A549 (cell line): ENCODE measurements at regions not wholly inside any gene's neighbourhood (a gene's known extent, or its start where the extent isn't known, plus 50 kb on each side); places are given as distances from the start of the nearest gene placed in this dataset.

Experiments used
- ATAC-seq, 2 experiments: fragments of 200-7000 bp in 1 of 2; fragments of >200 bp in 1 of 2; cut with Nextera tagmentation in 1 of 2; cut with Tn5 transposase in 1 of 2; 3 replicates each; pipeline versions ENCODE4 v1.8.0 to v1.9.1; 2018 to 2020; ENCODE audit warnings: mild to moderate bottlenecking in 1 of 2, moderate library complexity in 1 of 2
- CTCF ChIA-PET: fragments of 300-600 bp; sonication (Branson Sonifier 250); formaldehyde crosslinking; extraction: SDS; loops from one replicate; lab custom pipeline; 2021; ENCODE audit warnings: antibody characterized with exemption, inconsistent platforms; lab: Yijun Ruan, JAX
- POLR2A ChIA-PET: fragments of 350-600 bp; formaldehyde crosslinking; extraction: SDS; loops from one replicate; lab custom pipeline; 2021; ENCODE audit warnings: antibody characterized with exemption, inconsistent platforms; lab: Yijun Ruan, JAX
- DNase-seq, 2 experiments: peaks; one replicate each; pipeline versions ENCODE4 v3.0.0 to v3.0.0-alpha.2; 2011 to 2016; ENCODE audit warnings: low read depth in 1 of 2, low spot score in 1 of 2
- FAIRE-seq: peaks from 2 replicates; lab custom pipeline; 2011; peaks lifted over from hg19 to GRCh38; lab: Jason Lieb, UNC
- H3K27ac ChIP-seq, 2 experiments: fragments of >200 bp; sonication (Bioruptor Twin); formaldehyde crosslinking; 3 replicates each; pipeline ENCODE4 v1.5.1; 2016 to 2017
- H3K4me1 ChIP-seq: fragments of >200 bp; sonication (Bioruptor Twin); formaldehyde crosslinking; 3 replicates; pipeline ENCODE4 v1.6.1; 2016
- H3K4me2 ChIP-seq: fragments of >200 bp; sonication (Bioruptor Twin); formaldehyde crosslinking; 3 replicates; pipeline ENCODE4 v1.6.1; 2016
- H3K4me3 ChIP-seq: fragments of >200 bp; sonication (Bioruptor Twin); formaldehyde crosslinking; 3 replicates; pipeline ENCODE4 v1.5.1; 2016
- H3K9me3 ChIP-seq: fragments of >200 bp; sonication (Bioruptor Twin); formaldehyde crosslinking; 3 replicates; pipeline ENCODE4 v1.6.1; 2016
- ATOH8 ChIP-seq: fragments of 250-450 bp; sonication (Bioruptor Pico); IDR thresholded peaks from 2 replicates; pipeline ENCODE4 v1.5.0; 2020; ENCODE audit warnings: low read depth, mild to moderate bottlenecking, moderate library complexity
- BCL3 ChIP-seq: fragments of >200 bp; sonication (Bioruptor Twin); formaldehyde crosslinking; IDR thresholded peaks from 3 replicates; pipeline ENCODE4 v1.6.1; 2016
- CBX2 ChIP-seq: fragments of 200-600 bp; sonication (generic); IDR thresholded peaks from 2 replicates; pipeline ENCODE4 v1.6.1; 2016; ENCODE audit warnings: low read depth, mild to moderate bottlenecking, borderline replicate concordance
- CHD4 ChIP-seq: fragments of 200-600 bp; sonication (generic); IDR thresholded peaks from 2 replicates; pipeline ENCODE4 v1.6.1; 2016; ENCODE audit warnings: antibody characterized with exemption, mild to moderate bottlenecking, borderline replicate concordance
- CTCF ChIP-seq: fragments of >200 bp; sonication (Bioruptor Twin); formaldehyde crosslinking; IDR thresholded peaks from 3 replicates; pipeline ENCODE4 v1.5.1; 2016
- EHF ChIP-seq: fragments of 250-450 bp; sonication (Bioruptor Pico); IDR thresholded peaks from 2 replicates; pipeline ENCODE4 v1.5.0; 2020; ENCODE audit warnings: mild to moderate bottlenecking
- ELK1 ChIP-seq: fragments of 150-350 bp; IDR thresholded peaks from 2 replicates; pipeline ENCODE4 v1.6.1; 2014; ENCODE audit warnings: low read depth, mild to moderate bottlenecking, low read length
- EP300 ChIP-seq, 2 experiments: fragments of >200 bp; sonication (Bioruptor Twin); formaldehyde crosslinking; IDR thresholded peaks; 2 replicates in 1 of 2; 3 replicates in 1 of 2; pipeline ENCODE4 v1.6.1; 2016 to 2017
- FOSL2 ChIP-seq, 2 experiments: fragments of 450-650 bp in 1 of 2; fragments of >200 bp in 1 of 2; sonication (Bioruptor Twin) in 1 of 2; formaldehyde crosslinking; IDR thresholded peaks; 2 replicates each; pipeline versions ENCODE4 v1.5.0 to v1.6.1; 2016 to 2020; ENCODE audit warnings: mild to moderate bottlenecking in 1 of 2, moderate library complexity in 1 of 2
- HOXB13 ChIP-seq: fragments of 250-450 bp; sonication (Bioruptor Pico); IDR thresholded peaks from 2 replicates; pipeline ENCODE4 v1.5.0; 2020; ENCODE audit warnings: low read depth, mild to moderate bottlenecking, moderate library complexity
- HOXB5 ChIP-seq: fragments of 250-450 bp; sonication (Bioruptor Pico); IDR thresholded peaks from 2 replicates; pipeline ENCODE4 v1.5.0; 2020; ENCODE audit warnings: mild to moderate bottlenecking, moderate library complexity
- JUN ChIP-seq, 2 experiments: fragments of >200 bp; sonication (Bioruptor Twin); formaldehyde crosslinking; IDR thresholded peaks; 2 replicates in 1 of 2; 3 replicates in 1 of 2; pipeline ENCODE4 v1.6.1; 2016 to 2017
- KDM5A ChIP-seq: fragments of 200-600 bp; sonication (generic); IDR thresholded peaks from 2 replicates; pipeline ENCODE4 v1.6.1; 2016; ENCODE audit warnings: antibody characterized with exemption, mild to moderate bottlenecking
- MAFK ChIP-seq: fragments of 450-650 bp; IDR thresholded peaks from 2 replicates; pipeline ENCODE4 v1.6.1; 2014; ENCODE audit not compliant: partially characterized antibody
- PBX3 ChIP-seq: IDR thresholded peaks from 2 replicates; pipeline ENCODE4 v1.6.1; 2012
- PHF8 ChIP-seq: fragments of 200-600 bp; sonication (generic); IDR thresholded peaks from 2 replicates; pipeline ENCODE4 v1.6.1; 2016; ENCODE audit warnings: low read depth, mild to moderate bottlenecking, antibody characterized with exemption, moderate library complexity, borderline replicate concordance
- POLR2A ChIP-seq: IDR thresholded peaks from 2 replicates; pipeline ENCODE4 v1.6.1; 2012; ENCODE audit warnings: mild to moderate bottlenecking, low read length
- POLR2AphosphoS2 ChIP-seq: conservative IDR thresholded peaks from 2 replicates; pipeline ENCODE4 v1.6.1; 2012; ENCODE audit warnings: low read length, improper control_type of control experiment, inconsistent platforms
- RAD21 ChIP-seq, 2 experiments: fragments of >200 bp in 1 of 2; sonication (Bioruptor Twin) in 1 of 2; formaldehyde crosslinking in 1 of 2; IDR thresholded peaks in 1 of 2; conservative IDR thresholded peaks in 1 of 2; 2 replicates in 1 of 2; 3 replicates in 1 of 2; pipeline ENCODE4 v1.6.1; 2012 to 2018; ENCODE audit warnings: inconsistent platforms in 1 of 2
- RARB ChIP-seq: fragments of 250-450 bp; sonication (Bioruptor Pico); IDR thresholded peaks from 2 replicates; pipeline ENCODE4 v1.8.0; 2021; ENCODE audit warnings: mild to moderate bottlenecking, moderate library complexity
- RFX5 ChIP-seq: fragments of 450-650 bp; IDR thresholded peaks from 2 replicates; pipeline ENCODE4 v1.7.1; 2014; ENCODE audit warnings: antibody characterized with exemption, mild to moderate bottlenecking, moderate library complexity
- SMC3 ChIP-seq: fragments of >200 bp; sonication (Bioruptor Twin); formaldehyde crosslinking; IDR thresholded peaks from 3 replicates; pipeline ENCODE4 v1.6.1; 2018; ENCODE audit warnings: inconsistent platforms
- TFCP2L1 ChIP-seq: fragments of 250-450 bp; sonication (Bioruptor Pico); IDR thresholded peaks from 2 replicates; pipeline ENCODE4 v1.5.0; 2021; ENCODE audit warnings: mild to moderate bottlenecking
- ZC3H11A ChIP-seq: fragments of 450-650 bp; IDR thresholded peaks from 2 replicates; pipeline ENCODE4 v1.6.1; 2014; ENCODE audit warnings: antibody characterized with exemption, mild to moderate bottlenecking
- ZFP36 ChIP-seq: fragments of 450-650 bp; IDR thresholded peaks from 2 replicates; pipeline ENCODE4 v1.6.1; 2014; ENCODE audit warnings: borderline replicate concordance; ENCODE audit not compliant: partially characterized antibody
- WGBS: methylation state at CpG from one replicate; pipeline ENCODE4 v1.1.6; 2017; ENCODE audit errors: missing lambda C conversion rate; 5-methylcytosine and 5-hydroxymethylcytosine counted together

- Histone ChIP-seq H3K4me1 (no peaks in the 10 kb centered on the region), H3K9me3 (peaks cover 2% of the 10 kb centered on the region; the same call in 1 of the 3 replicates), H3K4me3 (no peak overlapping the region), H3K4me2 (no peak overlapping the region), H3K27ac (no peak overlapping the region)
- ChIA-PET POLR2A (no interaction called here), CTCF (no interaction called here)
- WGBS = 3% methylated on average over 3 of the region's 3 CpGs
- no peak for FAIRE-seq
- TF ChIP-seq ELK1 (no peak), JUN (IDR thresholded peaks at IDR 0.05) (no peak), EP300 (IDR thresholded peaks at IDR 0.05) (no peak), ATOH8 (CRISPR knock-in tag) (no peak), PHF8 (no peak), BCL3 (no peak), RAD21 (conservative IDR thresholded peaks at IDR 0.05 in 1 of 2, IDR thresholded peaks at IDR 0.05 in 1 of 2) (no peak), KDM5A (no peak), POLR2A (no peak)
- ATAC-seq = no peak
- DNase-seq = no peak
These were observed 664.5 kb upstream of the SALL1 start for GRCh38 chr16:51815523-51815922.

- TF ChIP-seq SMC3 (no peak), BCL3 (no peak), RFX5 (no peak), RAD21 (conservative IDR thresholded peaks at IDR 0.05 in 1 of 2, IDR thresholded peaks at IDR 0.05 in 1 of 2) (no peak), ZC3H11A (no peak), MAFK (no peak), ZFP36 (no peak), HOXB13 (no peak), ELK1 (no peak), EHF (no peak), CHD4 (no peak), RARB (CRISPR knock-in tag) (no peak)
- TF ChIP-seq, all 56 proteins: peak for 0
- ChIA-PET CTCF (interaction anchor here (0.9 kb wide), 1 partner anchor 168 kb away, joined by 4 read pairs; no protein-coding TSS in a partner anchor), POLR2A (no interaction called here)
- Histone ChIP-seq H3K27ac (no peak overlapping the region), H3K4me3 (no peak overlapping the region), H3K4me2 (no peak overlapping the region), H3K4me1 (no peaks in the 10 kb centered on the region), H3K9me3 (peaks cover 2% of the 10 kb centered on the region; the same call in 1 of the 3 replicates)
- no peak for ATAC-seq
- FAIRE-seq = no peak
- DNase-seq = no peak
- 3% methylated on average over 3 of the region's 3 CpGs for WGBS
These were observed 663.5 kb upstream of the SALL1 start for GRCh38 chr16:51814617-51815016.

- ATAC-seq (no peak), DNase-seq (no peak), FAIRE-seq (no peak)
- CTCF ChIA-PET = no interaction called here
- WGBS = 12% methylated on average over 4 of the region's 4 CpGs
- Histone ChIP-seq H3K4me1 (no peaks in the 10 kb centered on the region), H3K4me2 (no peak overlapping the region), H3K9me3 (peaks cover 2% of the 10 kb centered on the region; the same call in 1 of the 3 replicates), H3K4me3 (no peak overlapping the region), H3K27ac (no peak overlapping the region)
- POLR2A ChIA-PET = no interaction called here
- TF ChIP-seq TFCP2L1 (CRISPR knock-in tag) (no peak), CBX2 (no peak), RAD21 (conservative IDR thresholded peaks at IDR 0.05 in 1 of 2, IDR thresholded peaks at IDR 0.05 in 1 of 2) (no peak), POLR2A (no peak), POLR2AphosphoS2 (no peak), CTCF (no peak), SMC3 (no peak), HOXB5 (CRISPR knock-in tag) (no peak), PBX3 (no peak), RFX5 (no peak), EP300 (IDR thresholded peaks at IDR 0.05) (no peak), PHF8 (no peak), CHD4 (no peak), FOSL2 (IDR thresholded peaks at IDR 0.05) (no peak), FOSL2 (CRISPR knock-in tag; IDR thresholded peaks at IDR 0.05) (no peak)
These were observed 662.5 kb upstream of the SALL1 start for GRCh38 chr16:51813609-51814008.
